GM06990 (cell line): ENCODE measurements at regions not wholly inside any gene's neighbourhood (a gene's known extent, or its start where the extent isn't known, plus 50 kb on each side); places are given as distances from the start of the nearest gene placed in this dataset.

ENCODE experiments used
- DNase-seq: peaks from one replicate; pipeline ENCODE4 v3.0.0-alpha.2; 2011; ENCODE audit not compliant: insufficient read length; ENCODE audit errors: extremely low read depth
- H3K27me3 ChIP-seq: replicated peaks from 2 replicates; pipeline ENCODE4 v1.6.0; 2011; ENCODE audit warnings: low read length; ENCODE audit not compliant: control insufficient read depth, insufficient read depth
- H3K36me3 ChIP-seq: 2 replicates; pipeline ENCODE4 v1.5.1; 2011; ENCODE audit warnings: low read length; ENCODE audit not compliant: control insufficient read depth, insufficient read depth
- H3K4me3 ChIP-seq: replicated peaks from 2 replicates; pipeline ENCODE4 v1.5.1; 2011; ENCODE audit warnings: low read depth, mild to moderate bottlenecking, control low read depth, low read length
- TF ChIP-seq, protein P1 (sequence below): IDR thresholded peaks from 2 replicates; pipeline ENCODE4 v1.5.1; 2011; ENCODE audit warnings: low read length, control low read depth, mild to moderate bottlenecking, inconsistent platforms; ENCODE audit not compliant: insufficient read depth, poor library complexity, severe bottlenecking

DNA sequence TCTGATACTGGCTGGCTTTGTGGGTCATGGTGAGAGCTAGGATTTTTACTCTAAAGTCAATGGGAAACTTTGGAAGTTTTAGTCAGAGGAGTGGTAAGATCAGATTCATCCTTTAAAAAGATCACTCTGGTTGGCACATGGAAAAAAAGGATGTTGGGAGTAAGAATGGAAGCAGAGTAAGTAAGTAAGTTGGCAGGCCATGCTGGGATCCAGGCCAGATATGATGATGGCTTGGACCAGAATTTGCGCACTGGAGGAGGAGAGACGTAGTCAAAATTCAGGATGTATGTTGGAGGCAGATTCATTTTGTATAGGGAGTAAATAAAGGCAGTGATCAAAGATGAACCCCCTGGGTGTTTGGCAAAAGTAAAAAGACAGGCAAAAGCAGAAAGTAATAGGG, 283.3 kb upstream of the THSD7B start:
- TF ChIP-seq, protein P1, sequence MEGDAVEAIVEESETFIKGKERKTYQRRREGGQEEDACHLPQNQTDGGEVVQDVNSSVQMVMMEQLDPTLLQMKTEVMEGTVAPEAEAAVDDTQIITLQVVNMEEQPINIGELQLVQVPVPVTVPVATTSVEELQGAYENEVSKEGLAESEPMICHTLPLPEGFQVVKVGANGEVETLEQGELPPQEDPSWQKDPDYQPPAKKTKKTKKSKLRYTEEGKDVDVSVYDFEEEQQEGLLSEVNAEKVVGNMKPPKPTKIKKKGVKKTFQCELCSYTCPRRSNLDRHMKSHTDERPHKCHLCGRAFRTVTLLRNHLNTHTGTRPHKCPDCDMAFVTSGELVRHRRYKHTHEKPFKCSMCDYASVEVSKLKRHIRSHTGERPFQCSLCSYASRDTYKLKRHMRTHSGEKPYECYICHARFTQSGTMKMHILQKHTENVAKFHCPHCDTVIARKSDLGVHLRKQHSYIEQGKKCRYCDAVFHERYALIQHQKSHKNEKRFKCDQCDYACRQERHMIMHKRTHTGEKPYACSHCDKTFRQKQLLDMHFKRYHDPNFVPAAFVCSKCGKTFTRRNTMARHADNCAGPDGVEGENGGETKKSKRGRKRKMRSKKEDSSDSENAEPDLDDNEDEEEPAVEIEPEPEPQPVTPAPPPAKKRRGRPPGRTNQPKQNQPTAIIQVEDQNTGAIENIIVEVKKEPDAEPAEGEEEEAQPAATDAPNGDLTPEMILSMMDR, result no peak
- Histone ChIP-seq H3K27me3 (no peaks in the 10 kb centered on the region), H3K4me3 (no peak overlapping the region)

DNA sequence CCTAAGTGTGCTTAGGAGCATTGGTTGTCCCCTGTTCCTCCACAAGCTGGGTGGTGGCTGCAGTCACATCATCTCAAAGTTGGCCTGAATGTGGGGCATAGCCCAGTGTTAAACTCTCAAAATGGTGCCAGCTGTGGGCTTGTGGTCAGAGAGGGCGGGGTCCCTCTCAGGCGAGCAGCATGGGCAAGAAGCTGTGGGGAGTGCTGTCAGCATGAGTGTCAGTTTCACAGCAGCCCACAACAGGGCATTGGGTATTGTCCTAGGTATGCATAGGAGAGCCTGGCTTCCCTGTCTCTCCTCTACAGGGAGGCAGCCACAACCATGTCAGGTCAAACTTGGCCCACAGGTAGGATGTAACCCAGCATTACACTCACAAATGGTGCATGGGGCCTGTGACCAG, 285.6 kb upstream of the THSD7B start:
- TF ChIP-seq, protein P1, result no peak
- Histone ChIP-seq H3K36me3 (no peaks in the 10 kb centered on the region), H3K4me3 (no peak overlapping the region), H3K27me3 (no peaks in the 10 kb centered on the region)
- no peak for DNase-seq

More for the DNA sequence above, 283.3 kb upstream of the THSD7B start:
- DNase-seq, result no peak
- no peaks in the 10 kb centered on the region for H3K36me3 ChIP-seq

DNA sequence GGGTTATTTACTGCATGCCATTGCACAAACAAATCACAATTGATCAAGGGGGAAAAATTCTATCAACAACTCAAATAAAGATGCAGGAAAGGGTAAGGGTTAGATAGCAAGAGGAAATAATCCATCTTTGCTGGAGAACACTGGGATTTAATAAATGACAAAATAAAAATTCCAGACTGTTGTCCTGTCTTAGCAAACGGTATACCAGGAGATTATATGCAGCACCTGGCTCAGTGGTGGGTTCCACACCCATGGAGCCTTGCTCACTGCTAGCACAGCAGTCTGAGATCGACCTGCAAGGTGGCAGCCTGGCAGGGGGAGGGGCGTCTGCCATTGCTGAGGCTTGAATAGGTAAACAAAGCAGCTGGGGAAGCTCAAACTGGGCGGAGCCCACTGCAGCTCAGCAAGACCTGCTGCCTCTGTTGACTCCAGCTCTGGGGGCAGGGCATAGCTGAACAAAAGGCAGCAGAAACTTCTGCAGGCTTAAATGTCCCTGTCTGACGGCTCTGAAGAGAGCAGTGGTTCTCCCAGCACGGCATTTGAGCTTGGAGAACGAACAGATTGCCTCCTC, 296.5 kb upstream of the THSD7B start:
- H3K36me3 ChIP-seq, result no peaks in the 10 kb centered on the region
- no peak for DNase-seq
- TF ChIP-seq, protein P1, result no peak
- H3K4me3 ChIP-seq, result no peak overlapping the region
- no peaks in the 10 kb centered on the region for H3K27me3 ChIP-seq

DNA sequence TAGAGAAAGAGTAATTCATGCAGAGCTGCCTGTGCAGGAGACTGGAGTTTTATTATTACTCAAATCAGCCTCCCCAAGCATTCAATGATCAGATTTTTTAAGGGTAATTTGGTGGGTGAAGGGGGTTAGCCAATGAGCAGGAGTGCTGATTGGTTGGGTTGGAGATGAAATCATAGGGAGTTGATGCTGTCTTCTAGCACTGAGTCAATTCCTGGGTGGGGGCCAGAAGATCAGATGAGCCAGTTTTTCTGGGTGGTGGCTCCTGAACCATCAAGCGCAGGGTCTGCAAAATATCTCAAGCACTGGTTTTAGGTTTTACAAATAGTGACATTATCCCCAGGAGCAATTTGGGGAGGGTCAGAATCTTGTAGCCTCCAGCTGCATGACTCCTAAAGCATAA, 312.8 kb upstream of the THSD7B start:
- no peak for DNase-seq
- TF ChIP-seq, protein P1, result no peak

DNA sequence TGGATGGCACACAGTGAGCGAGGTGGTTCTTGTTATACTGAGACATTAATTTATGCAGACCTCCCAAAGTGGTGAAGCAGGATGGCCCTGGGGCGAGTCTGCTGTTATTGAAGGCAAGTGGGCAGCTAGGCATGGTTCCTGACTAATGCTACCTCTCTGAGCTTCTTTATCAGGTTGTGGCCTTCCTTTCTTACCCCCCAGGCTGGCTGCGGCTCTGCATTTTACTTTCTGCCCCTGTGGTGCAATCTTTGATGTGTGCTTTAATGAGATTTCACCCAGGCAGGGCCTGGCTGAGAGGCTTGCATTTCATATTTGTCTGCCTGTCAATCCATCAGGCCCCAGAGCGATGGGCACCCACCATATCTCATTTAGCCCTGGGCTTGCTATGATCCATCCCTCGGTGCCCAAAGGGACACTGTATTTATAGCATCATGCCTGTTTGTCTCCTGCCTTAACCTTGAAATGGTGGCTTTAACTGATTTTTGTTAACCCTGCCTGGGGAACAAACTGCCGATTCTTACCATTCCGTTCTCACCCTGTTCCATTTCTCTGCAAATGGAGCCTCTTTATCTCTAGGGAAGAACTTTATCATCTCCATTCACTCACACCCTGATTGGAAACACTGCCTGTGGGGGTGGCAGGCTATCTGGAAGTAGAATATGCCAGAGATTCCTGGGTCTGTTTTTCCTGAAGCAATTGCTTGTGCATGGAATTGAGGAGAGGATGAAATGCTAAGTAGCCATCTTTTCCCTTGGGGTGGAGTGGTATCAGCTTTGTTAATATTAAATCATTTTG, 316.2 kb upstream of the THSD7B start:
- no peaks in the 10 kb centered on the region for H3K36me3 ChIP-seq
- DNase-seq, result no peak
- TF ChIP-seq, protein P1, result no peak

More for the DNA sequence above, 312.8 kb upstream of the THSD7B start:
- Histone ChIP-seq H3K36me3 (no peaks in the 10 kb centered on the region), H3K4me3 (no peak overlapping the region), H3K27me3 (no peaks in the 10 kb centered on the region; the same call in 1 of the 2 replicates)

More for the DNA sequence above, 316.2 kb upstream of the THSD7B start:
- no peak overlapping the region for H3K4me3 ChIP-seq
- H3K27me3 ChIP-seq, result no peaks in the 10 kb centered on the region; the same call in 1 of the 2 replicates
